Omental fat pad (tissue), 3 donors: ENCODE measurements at regions not wholly inside any gene's neighbourhood (a gene's known extent, or its start where the extent isn't known, plus 50 kb on each side); places are given as distances from the start of the nearest gene placed in this dataset.

Source experiments
- ATAC-seq: fragments of 150-250 bp; one replicate; pipeline ENCODE4 v1.9.1; 2016; ENCODE audit warnings: mild to moderate bottlenecking, moderate library complexity; ENCODE audit not compliant: low FRiP score
- DNase-seq: peaks from one replicate; pipeline ENCODE4 v3.0.0-alpha.2; 2019; ENCODE audit warnings: low spot score
- TF ChIP-seq, protein P1 (sequence below), 3 donors: fragments of 450-650 bp; IDR thresholded peaks; one replicate each; pipeline ENCODE4 v1.5.1; 2016 to 2017; ENCODE audit warnings: antibody characterized with exemption in 3 of 3, mild to moderate bottlenecking in 3 of 3, moderate library complexity in 2 of 3

DNA sequence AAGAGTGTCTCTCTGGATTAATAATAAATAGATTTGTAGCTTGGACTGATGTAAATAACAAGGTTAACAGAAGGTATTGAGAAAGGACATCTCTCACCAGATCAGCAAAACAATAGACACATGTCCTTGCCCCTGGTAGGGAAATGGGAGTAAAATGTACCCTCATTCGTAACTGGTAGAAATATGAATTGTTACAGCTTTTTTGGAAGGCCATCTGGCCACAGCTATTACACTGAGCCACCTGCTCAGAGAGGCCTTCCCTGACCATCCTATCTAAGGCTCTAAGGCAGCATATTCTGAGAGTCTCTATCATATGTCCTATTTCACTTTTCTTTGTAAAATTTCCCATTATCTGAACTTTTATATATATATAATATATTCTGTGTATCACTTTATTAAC lies 129.1 kb upstream of the MAP1B start:
- no peak for DNase-seq
- ATAC-seq: no peak
- TF ChIP-seq, protein P1, sequence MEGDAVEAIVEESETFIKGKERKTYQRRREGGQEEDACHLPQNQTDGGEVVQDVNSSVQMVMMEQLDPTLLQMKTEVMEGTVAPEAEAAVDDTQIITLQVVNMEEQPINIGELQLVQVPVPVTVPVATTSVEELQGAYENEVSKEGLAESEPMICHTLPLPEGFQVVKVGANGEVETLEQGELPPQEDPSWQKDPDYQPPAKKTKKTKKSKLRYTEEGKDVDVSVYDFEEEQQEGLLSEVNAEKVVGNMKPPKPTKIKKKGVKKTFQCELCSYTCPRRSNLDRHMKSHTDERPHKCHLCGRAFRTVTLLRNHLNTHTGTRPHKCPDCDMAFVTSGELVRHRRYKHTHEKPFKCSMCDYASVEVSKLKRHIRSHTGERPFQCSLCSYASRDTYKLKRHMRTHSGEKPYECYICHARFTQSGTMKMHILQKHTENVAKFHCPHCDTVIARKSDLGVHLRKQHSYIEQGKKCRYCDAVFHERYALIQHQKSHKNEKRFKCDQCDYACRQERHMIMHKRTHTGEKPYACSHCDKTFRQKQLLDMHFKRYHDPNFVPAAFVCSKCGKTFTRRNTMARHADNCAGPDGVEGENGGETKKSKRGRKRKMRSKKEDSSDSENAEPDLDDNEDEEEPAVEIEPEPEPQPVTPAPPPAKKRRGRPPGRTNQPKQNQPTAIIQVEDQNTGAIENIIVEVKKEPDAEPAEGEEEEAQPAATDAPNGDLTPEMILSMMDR (IDR thresholded peaks at IDR 0.05): no peak

GRCh38 chr5:71982717-71983395 lies 124.4 kb upstream of the MAP1B start:
- no peak for ATAC-seq
- TF ChIP-seq, protein P1 (IDR thresholded peaks at IDR 0.05): no peak
- no peak for DNase-seq

GRCh38 chr5:71986101-71986500 lies 121.2 kb upstream of the MAP1B start:
- TF ChIP-seq, protein P1 (IDR thresholded peaks at IDR 0.05): no peak
- DNase-seq (no peak), ATAC-seq (no peak)

DNA sequence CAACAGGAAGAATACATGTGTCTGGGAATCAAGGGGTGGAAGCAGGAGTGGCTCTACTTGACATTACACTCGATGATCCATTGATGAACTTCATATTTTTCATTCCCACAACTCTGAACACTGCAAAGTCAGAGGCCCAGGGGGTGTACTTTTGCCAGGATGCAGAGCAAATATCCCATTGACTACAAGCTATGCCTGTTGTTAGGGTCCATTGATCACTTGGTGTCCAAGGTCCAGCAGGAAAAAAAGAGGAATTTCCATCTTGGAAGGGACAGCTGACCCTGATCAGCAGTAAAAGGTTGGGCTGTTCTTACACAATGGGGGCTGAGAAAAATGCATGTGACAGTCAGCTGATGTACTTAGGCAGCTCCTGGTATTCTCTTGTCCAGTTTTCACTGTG lies 118.5 kb upstream of the MAP1B start:
- no peak for ATAC-seq
- TF ChIP-seq, protein P1 (IDR thresholded peaks at IDR 0.05): no peak
- no peak for DNase-seq

- DNase-seq (no peak), ATAC-seq (no peak)
- TF ChIP-seq, protein P1 (IDR thresholded peaks at IDR 0.05): no peak
Measured at GRCh38 chr5:71993600-71993999, 113.7 kb upstream of the MAP1B start.

DNA sequence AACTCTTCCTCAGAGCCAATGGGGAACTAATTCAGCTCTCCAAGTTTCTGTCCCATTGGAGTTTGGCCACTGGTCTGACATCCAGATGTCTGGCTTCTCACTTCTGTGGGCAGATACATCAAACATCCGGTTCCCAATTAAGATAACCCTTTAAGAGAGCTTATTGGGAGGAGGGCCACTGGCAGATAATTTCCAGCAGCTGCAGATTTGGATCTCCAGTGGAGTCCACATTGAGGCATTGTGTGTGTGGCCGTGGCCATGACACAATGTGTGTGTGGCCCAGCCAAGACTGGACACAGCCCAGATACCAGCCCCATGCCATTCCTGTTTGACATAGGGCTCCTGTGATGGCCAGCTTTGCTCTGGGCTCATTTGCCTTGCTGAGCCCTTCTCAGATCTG lies 110.5 kb upstream of the MAP1B start:
- ATAC-seq (no peak), DNase-seq (no peak)

DNA sequence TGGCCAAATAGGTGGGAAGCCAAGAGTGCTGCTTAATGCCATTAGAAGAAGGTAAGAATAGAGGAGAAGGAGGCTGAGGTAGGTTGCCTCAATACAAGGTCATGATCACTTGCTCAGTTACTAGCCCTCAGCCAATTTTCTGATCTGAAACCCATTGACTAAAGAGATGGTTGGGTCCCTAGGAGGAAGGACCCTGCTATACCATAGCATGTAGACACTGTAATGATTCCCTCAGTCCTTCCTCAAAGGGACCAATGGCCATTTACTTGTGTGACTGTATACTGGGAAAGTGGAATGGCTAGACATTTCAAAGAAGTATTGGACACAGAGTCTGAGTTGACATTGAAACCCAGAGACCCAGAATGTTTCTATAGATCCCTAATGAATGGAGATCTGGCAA lies 108.5 kb upstream of the MAP1B start:
- TF ChIP-seq, protein P1 (IDR thresholded peaks at IDR 0.05): no peak
- ATAC-seq: no peak
- DNase-seq: no peak

More for the DNA sequence above, 110.5 kb upstream of the MAP1B start:
- TF ChIP-seq, protein P1 (IDR thresholded peaks at IDR 0.05): no peak
